CMK (cell line): ENCODE measurements at regions not wholly inside any gene's neighbourhood (a gene's known extent, or its start where the extent isn't known, plus 50 kb on each side); places are given as distances from the start of the nearest gene placed in this dataset.
"Not testable (repeated sequence)": the region's sequence is repeated elsewhere in the genome, so short reads cannot be mapped to it uniquely, and the experiment has no call there.

Experiments used
- DNase-seq: peaks from one replicate; pipeline ENCODE4 v3.0.0-alpha.2; 2010; ENCODE audit warnings: low read depth

GRCh38 chr1:193411714-193412113 lies 225.3 kb upstream of the B3GALT2 start:
- no peak for DNase-seq

- DNase-seq = no peak
Measured at GRCh38 chr1:193411215-193411614, 224.8 kb upstream of the B3GALT2 start.

- DNase-seq = no peak
Measured at GRCh38 chr1:193408782-193409293, 222.4 kb upstream of the B3GALT2 start.

- DNase-seq = peak; percentile 14
Measured at GRCh38 chr1:193406901-193407300, 220.5 kb upstream of the B3GALT2 start.

- DNase-seq = no peak
Measured at GRCh38 chr1:193404236-193404635, 217.8 kb upstream of the B3GALT2 start.

GRCh38 chr1:193402977-193403376 lies 216.6 kb upstream of the B3GALT2 start:
- no peak for DNase-seq

GRCh38 chr1:193402037-193402436 lies 215.6 kb upstream of the B3GALT2 start:
- no peak for DNase-seq

GRCh38 chr1:193394336-193394735 lies 207.9 kb upstream of the B3GALT2 start:
- no peak for DNase-seq

GRCh38 chr1:193392686-193393085 lies 206.3 kb upstream of the B3GALT2 start:
- DNase-seq = no peak

- DNase-seq = no peak
Measured at GRCh38 chr1:193388683-193389082, 202.3 kb upstream of the B3GALT2 start.

- DNase-seq = no peak
Measured at GRCh38 chr1:193388165-193388564, 201.8 kb upstream of the B3GALT2 start.

- DNase-seq = no peak
Measured at GRCh38 chr1:193387406-193387805, 201.0 kb upstream of the B3GALT2 start.

- DNase-seq = not testable (repeated sequence)
Measured at GRCh38 chr1:193378451-193378850, 192.0 kb upstream of the B3GALT2 start.

- no peak for DNase-seq
Measured at GRCh38 chr1:193377472-193377871, 191.1 kb upstream of the B3GALT2 start.

- no peak for DNase-seq
Measured at GRCh38 chr1:193372553-193372952, 186.1 kb upstream of the B3GALT2 start.

GRCh38 chr1:193368302-193368701 lies 181.9 kb upstream of the B3GALT2 start:
- DNase-seq = no peak

- no peak for DNase-seq
Measured at GRCh38 chr1:193367863-193368262, 181.4 kb upstream of the B3GALT2 start.

GRCh38 chr1:193366764-193367507 lies 180.5 kb upstream of the B3GALT2 start:
- DNase-seq = no peak

- DNase-seq = no peak
Measured at GRCh38 chr1:193365966-193366365, 179.6 kb upstream of the B3GALT2 start.

GRCh38 chr1:193359631-193360030 lies 173.2 kb upstream of the B3GALT2 start:
- no peak for DNase-seq

GRCh38 chr1:193358419-193358818 lies 172.0 kb upstream of the B3GALT2 start:
- no peak for DNase-seq

- no peak for DNase-seq
Measured at GRCh38 chr1:193356249-193356648, 169.8 kb upstream of the B3GALT2 start.

GRCh38 chr1:193355626-193356025 lies 169.2 kb upstream of the B3GALT2 start:
- no peak for DNase-seq

- DNase-seq = no peak
Measured at GRCh38 chr1:193355178-193355577, 168.8 kb upstream of the B3GALT2 start.
